NCI-H2196 treated with DMSO at 0.1 percent for 48 hours (cell line): ENCODE measurements at regions not wholly inside any gene's neighbourhood (a gene's known extent, or its start where the extent isn't known, plus 50 kb on each side); places are given as distances from the start of the nearest gene placed in this dataset.
"Not testable (repeated sequence)": the region's sequence is repeated elsewhere in the genome, so short reads cannot be mapped to it uniquely, and the experiment has no call there.

Experiments used
- DNase-seq: peaks from one replicate; lab custom pipeline; 2025; ENCODE audit not compliant: unreplicated experiment; lab: John Stamatoyannopoulos, UW

GRCh38 chr2:51994123-51994763 is 962.3 kb upstream of the NRXN1 start:
- DNase-seq = no peak

- DNase-seq = no peak
Observed at GRCh38 chr2:51990684-51991083, 958.8 kb upstream of the NRXN1 start.

GRCh38 chr2:51986101-51986500 is 954.2 kb upstream of the NRXN1 start:
- no peak for DNase-seq

GRCh38 chr2:51981783-51982182 is 949.9 kb upstream of the NRXN1 start:
- no peak for DNase-seq

GRCh38 chr2:51976623-51977022 is 944.7 kb upstream of the NRXN1 start:
- DNase-seq = no peak

- DNase-seq = no peak
Observed at GRCh38 chr2:51971136-51971535, 939.2 kb upstream of the NRXN1 start.

GRCh38 chr2:51969347-51969746 is 937.4 kb upstream of the NRXN1 start:
- DNase-seq = no peak

GRCh38 chr2:51960841-51961335 is 929.0 kb upstream of the NRXN1 start:
- DNase-seq = no peak

GRCh38 chr2:51960281-51960680 is 928.3 kb upstream of the NRXN1 start:
- no peak for DNase-seq

- DNase-seq = no peak
Observed at GRCh38 chr2:51959696-51960095, 927.8 kb upstream of the NRXN1 start.

GRCh38 chr2:51953931-51954330 is 922.0 kb upstream of the NRXN1 start:
- no peak for DNase-seq

GRCh38 chr2:51921076-51921475 is 889.1 kb upstream of the NRXN1 start:
- no peak for DNase-seq

- no peak for DNase-seq
Observed at GRCh38 chr2:51920509-51920908, 888.6 kb upstream of the NRXN1 start.

GRCh38 chr2:51919395-51919794 is 887.5 kb upstream of the NRXN1 start:
- DNase-seq = no peak

GRCh38 chr2:51918113-51918512 is 886.2 kb upstream of the NRXN1 start:
- DNase-seq = no peak

GRCh38 chr2:51903728-51904127 is 871.8 kb upstream of the NRXN1 start:
- DNase-seq = no peak

- DNase-seq = no peak
Observed at GRCh38 chr2:51899643-51900042, 867.7 kb upstream of the NRXN1 start.

GRCh38 chr2:51894584-51894983 is 862.7 kb upstream of the NRXN1 start:
- not testable (repeated sequence) for DNase-seq

GRCh38 chr2:51888120-51888519 is 856.2 kb upstream of the NRXN1 start:
- DNase-seq = no peak

- no peak for DNase-seq
Observed at GRCh38 chr2:51881673-51882072, 849.7 kb upstream of the NRXN1 start.

GRCh38 chr2:51880153-51880552 is 848.2 kb upstream of the NRXN1 start:
- DNase-seq = no peak

GRCh38 chr2:51866361-51866760 is 834.4 kb upstream of the NRXN1 start:
- DNase-seq = no peak

GRCh38 chr2:51859260-51859659 is 827.3 kb upstream of the NRXN1 start:
- DNase-seq = no peak
